Umbilical cord (tissue), 1 donor: ENCODE measurements at regions not wholly inside any gene's neighbourhood (a gene's known extent, or its start where the extent isn't known, plus 50 kb on each side); places are given as distances from the start of the nearest gene placed in this dataset.

Source experiments
- DNase-seq: peaks from one replicate; pipeline ENCODE4 v3.0.0-alpha.2; 2015; ENCODE audit warnings: low spot score

DNA sequence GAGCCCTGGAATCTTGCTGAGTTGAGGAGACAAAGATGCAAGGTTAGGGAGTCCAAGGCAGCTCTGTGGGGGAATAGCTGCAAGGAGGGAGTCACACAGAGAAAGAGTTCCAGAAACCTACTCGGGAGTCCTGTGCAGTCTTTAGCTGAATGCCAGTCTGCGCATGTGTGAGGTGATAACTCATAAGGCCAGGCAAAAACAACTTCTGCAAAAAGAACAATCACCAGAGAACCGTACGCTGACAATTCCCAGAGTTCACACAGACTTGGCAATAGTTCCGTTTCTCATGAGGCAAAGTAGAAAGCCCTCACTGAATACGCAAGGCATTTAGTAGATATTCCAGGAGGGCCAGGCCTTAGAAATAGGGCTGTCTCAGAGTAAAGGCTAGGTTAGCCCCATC is 135.2 kb upstream of the TAB2 start:
- DNase-seq, result peak; percentile 57

DNA sequence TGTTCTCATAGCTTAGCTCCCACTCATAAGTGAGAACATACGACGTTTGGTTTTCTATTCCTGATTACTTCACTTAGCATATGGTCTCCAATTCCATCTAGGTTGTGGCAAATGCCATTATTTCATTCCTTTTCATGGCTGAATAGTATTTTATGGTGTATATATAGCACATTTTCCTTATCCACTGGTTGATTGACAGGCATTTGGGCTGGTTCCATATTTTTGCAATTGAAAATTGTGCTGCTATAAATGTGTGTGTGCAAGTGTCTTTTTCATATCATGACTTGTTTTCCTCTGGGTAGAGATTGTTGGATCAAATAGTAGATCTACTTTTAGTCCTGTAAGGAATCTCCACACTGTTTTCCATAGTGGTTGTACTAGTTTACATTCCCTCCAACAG is 133.0 kb upstream of the TAB2 start:
- no peak for DNase-seq

DNA sequence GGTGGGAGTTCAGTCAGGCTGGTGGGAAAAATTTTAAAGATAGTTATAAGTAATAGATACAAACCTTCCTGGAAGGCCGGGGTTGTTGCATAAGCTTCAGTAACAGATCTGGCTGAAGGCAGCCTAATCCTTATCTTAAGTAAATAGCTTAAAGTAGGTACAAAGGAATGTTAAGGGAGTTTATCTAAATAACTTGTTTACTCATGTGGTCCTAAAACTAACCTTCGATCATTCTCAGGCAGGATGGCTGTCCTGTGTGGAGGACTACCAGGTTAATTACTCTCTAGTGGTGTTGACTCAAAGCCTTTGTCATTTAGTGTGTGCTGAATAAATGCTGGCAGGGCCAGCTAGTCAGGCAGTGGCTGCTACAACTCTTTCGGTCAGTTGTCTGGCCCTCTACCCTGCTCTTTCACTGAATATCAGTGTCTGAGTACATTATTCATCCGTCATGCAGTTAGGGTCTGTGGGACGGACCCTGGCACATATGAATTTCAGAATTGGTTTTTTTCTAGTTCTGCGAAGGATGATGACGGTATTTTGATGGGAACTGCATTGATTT is 131.6 kb upstream of the TAB2 start:
- DNase-seq, result no peak

DNA sequence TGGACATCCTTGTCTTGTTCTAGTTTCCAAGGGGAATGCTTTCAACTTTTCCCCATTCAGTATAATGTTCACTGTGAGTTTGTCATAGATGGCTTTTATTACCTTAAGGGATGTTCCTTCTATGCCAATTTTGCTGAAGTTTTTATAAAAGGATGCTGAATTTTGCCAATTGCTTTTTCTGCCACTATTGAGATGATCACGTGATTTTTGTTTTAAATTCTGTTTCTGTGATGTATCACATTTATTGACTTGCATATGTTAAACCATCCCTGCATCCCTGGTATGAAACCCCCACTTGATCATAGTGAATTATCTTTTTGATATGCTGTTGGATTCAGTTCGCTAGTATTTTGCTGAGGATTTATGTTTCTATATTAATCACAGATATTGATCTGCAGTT is 130.6 kb upstream of the TAB2 start:
- DNase-seq, result no peak

DNA sequence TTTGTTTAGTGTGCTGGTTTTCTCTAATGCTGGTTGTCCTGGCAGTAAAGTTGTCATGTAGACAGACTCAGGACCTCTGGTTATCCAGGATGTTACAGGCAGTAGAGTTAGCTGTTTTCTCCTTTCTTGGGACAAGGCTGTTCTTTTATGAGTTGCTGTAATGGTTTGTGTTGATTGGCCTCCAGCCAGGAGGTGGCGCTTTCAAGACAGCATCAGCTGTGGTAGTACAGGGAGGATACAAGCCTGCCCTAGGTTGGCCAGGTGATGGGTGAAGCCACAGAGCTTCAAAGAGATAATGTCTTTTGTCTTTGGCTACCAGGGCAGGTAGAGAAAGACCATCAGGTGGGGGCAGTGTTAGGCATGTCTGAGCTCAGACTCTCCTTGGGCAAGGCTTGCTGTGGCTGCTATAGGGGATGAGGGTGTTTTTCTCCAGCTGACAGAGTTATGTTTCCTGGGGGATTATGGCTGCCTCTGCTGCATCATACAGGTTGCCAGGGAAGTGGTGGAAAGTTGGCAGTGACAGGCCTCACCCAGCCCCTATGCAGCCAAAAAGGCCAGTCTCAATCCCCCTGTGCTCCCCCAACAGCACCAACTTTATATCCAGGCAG is 127.2 kb upstream of the TAB2 start:
- no peak for DNase-seq

DNA sequence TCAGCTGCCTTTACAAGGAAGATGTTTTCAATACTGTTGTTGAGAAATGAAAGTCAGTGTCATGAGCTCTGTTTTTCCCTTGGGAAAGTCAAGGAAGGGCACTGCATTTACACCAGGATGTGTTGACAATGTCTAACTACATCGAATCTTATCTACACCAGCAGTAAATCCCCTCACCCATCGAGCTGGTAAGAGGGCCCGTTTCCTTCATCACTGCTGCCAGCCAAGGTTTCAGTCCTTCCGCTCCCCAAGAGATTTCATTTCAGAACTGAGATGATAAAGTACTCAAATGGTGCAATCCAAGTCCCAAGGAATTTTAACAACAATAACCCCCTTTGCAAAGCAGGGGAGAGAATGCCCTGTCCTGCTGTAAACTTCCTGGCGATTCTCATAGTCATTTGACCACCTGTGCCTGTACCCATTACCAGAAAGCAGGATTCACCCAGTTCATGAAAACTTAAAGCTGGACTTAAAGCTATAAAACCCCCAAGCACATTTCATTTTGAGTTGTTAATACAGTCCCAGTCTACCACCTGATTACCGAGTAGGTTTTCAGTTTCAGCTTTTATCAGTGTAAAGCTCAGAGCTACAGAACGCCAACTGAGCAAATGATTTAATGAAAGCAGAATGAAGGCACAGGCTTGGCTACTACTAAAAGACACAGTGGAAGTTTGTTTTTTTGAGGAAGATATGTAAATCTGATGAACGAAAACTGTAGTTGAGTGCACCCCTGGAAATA is 122.5 kb upstream of the TAB2 start:
- no peak for DNase-seq

DNA sequence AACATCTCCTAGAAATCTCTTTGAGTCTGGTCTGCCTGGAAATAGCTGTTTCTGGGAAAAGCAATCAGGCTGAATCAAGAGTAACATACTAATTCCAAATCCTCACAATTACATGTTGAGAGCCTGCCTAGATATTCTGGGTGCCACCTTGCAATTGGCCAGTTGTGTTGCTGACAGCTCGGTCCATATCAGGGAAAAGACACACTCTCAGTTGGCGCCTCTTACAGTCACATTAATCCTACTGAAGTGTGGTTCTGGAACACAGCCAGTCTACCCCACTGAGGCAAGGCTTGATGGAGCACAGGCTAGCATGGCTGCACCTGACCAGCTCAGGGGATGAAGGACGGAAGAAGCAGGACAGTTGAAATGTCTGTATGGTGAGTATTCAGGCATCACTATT is 121.4 kb upstream of the TAB2 start:
- no peak for DNase-seq

DNA sequence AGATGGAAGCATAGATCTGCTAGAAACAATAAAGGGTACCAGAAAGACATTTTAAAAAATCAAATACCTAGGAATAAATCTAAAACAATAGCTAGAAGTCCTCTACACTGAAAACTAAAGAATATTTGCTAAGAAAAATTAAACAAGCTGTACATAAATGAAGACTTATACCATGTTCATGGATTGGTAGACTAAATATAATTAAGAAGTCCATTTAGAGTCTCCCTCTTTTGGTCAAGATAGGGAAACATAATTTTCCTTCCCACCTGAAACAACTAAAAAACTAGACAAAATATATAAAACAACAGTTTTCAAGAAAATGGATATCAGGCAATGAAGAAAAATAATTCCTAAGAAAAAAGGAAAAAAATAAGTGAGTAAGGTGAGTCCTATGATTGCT is 120.0 kb upstream of the TAB2 start:
- no peak for DNase-seq

DNA sequence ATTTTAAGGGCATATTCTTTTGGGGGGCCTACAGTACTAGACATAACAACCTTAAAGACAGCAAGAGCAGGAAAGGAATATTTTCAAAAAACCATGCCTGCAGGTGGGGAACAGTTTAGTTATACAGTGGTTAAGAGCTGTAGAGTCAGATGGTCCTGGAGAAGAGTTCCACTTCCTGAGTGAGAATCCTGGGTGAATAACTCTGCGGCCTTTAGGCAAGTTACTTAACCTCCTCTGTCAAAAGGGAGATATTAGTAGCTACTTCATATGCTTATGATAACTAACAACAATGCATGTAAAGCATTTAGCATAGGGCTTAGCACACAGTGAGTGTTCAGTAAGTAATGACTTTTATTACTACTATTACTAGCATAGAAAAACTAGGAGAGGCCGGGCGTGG is 119.2 kb upstream of the TAB2 start:
- no peak for DNase-seq

DNA sequence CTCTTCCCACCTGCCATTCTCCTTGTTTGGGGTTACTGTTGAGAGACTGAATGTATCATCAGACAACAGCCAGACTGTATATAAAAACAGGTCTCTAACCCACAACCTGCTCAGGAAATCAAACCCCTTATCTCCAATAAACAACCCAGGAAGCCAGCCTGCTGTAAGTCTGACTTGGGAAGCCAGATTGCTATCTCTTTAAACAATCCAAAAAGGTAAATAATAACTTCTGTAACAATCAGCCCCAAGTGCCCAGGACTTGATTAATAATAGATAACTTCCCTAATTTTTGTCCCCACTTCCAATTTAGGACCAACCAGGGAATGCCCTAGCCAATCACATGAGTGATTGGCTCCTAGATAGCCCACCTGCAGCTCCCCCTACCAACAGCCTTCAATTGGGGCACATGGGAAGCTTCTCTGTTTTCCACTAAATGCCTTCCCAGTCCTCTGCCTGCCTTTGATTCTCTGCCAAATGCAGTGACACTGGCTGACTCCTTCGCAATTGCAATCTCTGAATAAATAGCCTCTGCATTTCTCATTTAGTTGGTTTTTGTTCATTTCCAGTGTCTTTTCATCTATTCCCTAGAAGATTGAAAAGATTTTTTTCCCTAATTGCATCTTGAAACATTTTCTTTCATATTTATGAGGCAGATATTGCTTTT is 117.1 kb upstream of the TAB2 start:
- DNase-seq, result no peak

DNA sequence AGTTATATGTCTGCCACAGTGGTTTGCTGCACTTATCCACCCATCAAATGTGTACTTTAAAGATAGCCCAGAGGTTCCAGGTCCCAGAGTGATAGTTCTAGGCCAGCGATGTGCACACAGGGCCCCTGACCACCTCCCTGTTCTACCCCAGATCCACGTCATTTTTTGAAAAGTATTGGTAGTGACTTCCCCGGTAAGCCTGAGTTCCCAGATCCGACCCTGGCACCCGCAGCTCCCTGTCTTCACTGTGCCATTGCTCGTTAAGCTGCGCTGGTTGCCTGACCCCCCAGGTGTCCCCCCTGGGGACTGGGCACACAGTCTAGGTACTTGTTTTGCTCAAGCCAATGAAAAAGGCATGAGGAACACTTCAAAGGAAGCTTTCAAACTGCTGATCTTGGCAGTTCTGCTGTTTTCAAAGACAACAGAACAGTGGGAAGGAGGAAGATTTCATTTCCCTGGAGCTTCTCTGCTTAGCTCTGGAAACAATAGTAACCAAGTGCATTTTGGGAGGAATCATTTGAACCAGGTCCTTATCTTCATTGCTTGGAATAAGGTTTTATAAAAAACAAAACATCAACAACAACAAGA is 116.3 kb upstream of the TAB2 start:
- DNase-seq, result no peak

DNA sequence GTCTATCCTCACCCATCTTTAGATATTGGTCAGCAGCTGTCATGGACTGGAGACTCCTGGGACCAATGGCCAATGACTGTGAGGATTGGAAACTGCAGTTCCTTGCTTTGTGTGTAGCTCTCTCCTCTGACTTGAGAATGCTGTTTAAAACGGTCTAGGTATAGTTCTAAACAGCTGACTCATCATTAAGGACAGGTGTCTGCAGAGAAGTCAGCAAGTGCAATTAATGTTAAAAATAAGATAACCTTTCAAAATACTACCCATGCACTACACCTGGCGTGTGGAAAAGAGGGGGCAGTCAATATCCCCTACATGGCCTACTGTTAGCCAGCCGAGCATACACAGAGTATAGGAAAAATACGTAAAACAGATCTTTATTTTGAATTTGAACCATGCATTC is 115.4 kb upstream of the TAB2 start:
- DNase-seq, result no peak

DNA sequence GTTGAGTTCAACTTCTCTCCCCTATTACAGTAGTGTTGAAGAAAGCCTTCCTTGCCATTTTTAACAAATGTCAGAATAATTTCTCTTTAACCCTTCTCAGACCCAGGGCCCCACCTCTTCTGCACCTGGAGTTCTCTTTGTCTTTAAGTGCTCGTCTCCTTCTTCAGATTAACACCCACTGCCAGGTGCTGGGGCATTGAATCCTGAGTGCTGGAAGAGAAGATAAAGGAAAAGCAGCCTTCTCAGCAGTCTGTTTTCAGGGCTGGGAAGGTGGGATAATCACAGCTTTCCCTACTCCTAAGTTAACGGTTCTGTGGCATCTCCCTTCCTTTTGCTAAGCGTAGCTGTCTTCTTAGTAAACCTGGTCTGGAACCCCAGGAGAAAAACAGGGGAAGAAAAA is 114.6 kb upstream of the TAB2 start:
- no peak for DNase-seq

DNA sequence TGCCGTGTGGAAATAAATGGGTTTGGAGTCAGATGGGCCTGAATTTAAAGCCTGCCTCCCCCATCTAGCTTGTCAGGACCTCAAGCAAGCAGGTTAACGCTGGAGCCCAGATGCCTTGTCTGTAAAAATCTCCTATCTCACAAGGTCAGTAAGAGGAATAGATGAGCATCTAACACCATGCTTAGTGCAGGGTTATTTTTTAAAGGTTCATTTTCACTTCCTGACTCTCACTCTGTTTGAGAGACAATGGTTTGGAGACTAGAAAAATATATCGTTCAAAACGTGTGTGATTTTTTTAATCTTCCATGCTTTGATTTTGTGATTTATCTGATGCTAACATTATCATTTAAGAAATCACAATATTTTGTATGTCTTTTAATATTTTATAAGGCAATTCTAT is 114.0 kb upstream of the TAB2 start:
- no peak for DNase-seq

DNA sequence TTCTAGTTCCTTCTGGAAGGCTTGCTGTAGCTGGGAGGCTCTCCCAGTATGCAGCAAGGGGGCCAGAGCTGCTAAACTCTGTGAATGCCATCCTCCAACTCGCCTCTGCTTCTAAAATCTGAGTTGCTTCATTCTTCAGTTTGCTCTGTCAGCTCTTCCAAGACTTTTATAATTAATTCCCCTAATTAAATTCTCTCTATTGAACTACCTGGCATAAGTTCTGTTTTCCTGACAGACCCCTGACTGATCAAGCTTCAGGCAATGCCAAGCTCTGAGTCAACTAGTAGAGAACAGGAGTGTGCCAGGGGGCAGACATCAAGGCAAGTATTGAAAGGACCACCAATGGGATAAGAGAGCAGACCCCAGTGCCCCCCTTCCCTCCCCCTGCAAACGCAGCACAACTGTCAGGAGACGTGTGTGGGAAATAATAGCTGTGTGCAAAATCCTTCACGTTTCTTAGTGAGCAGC is 109.3 kb upstream of the TAB2 start:
- DNase-seq, result no peak

DNA sequence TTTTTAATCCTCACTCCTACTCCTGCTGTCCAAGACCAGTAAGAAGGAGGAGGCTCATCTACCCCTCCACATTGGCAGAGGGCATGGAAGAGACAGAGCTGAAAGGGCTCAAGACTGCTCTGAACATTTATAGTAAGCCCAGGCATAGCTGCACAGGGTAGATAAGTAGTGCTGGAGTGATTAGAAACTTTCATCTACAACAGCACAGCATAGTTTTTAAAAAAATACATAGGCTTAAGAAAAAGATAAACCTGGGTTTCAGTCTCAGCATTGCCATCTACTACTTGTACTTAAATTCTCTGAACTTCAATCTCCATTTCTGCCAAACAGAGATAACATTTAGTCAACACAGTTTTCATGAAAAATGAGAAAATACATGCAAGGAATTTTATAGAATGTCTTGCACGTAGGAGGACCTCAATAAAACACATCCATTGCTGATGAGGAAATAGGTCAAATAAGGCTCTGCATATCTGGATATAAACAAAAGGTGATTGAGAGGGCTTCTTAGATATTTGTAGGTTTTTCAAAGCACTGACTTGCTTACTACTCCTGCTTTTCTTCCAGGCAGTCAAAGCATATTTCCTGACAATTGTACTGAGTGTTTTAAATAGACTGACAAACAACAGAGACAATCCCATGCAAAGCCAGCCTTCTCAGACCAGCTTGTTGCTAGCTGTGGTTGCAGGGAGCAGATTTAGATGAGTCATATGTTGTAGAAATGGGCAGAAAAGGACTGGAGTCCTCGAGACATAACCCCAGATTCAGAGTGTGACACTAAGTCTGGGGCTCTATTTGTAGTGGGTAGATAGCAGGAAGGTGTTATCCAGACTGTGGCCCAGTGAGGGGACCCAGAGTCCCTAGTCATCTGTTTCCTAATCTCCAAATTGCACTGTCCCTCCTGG is 107.4 kb upstream of the TAB2 start:
- peak; percentile 93 for DNase-seq

DNA sequence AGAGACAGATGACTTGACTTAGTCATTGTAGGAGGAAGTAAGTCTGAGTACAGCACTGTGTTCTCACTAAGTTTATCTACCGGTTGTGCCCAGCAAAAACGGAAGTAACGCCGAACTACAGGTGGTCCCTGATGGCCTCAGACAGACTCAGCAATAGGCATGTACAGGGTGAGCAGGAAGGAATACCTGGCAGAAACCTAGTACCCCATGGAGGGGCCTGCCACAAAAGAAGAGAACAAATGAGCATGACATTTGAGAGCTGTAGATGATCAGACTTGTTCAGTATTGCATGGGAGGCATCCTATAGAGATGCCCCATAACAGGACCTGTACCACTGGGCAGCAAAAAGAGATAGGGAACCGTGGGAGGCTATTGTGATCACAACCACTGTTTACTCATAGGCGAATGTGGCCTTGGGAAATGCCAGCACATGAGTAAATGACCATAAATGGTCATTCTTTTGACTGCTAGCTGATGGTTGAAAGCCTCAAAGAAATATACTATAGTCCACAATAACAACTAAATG is 106.4 kb upstream of the TAB2 start:
- DNase-seq, result no peak

DNA sequence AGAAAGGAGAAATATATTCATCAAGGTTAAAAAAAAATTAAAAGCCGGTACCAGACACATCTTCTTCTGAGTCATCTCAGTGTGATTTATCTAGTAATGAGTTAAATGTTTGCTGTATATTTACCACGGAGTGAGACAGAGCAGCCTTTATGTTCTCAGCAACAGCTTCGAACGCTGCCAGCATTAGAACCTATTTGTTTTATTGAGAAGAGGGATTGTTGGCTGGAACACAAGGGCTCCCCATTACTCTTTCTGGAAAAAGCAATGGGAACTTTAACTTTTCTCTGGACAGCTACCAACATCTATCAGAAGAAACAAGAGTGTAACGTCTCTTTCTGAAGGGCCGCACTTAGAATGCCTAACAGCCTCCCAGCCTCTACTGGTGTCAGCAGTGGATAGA is 105.3 kb upstream of the TAB2 start:
- DNase-seq, result peak; percentile 29

DNA sequence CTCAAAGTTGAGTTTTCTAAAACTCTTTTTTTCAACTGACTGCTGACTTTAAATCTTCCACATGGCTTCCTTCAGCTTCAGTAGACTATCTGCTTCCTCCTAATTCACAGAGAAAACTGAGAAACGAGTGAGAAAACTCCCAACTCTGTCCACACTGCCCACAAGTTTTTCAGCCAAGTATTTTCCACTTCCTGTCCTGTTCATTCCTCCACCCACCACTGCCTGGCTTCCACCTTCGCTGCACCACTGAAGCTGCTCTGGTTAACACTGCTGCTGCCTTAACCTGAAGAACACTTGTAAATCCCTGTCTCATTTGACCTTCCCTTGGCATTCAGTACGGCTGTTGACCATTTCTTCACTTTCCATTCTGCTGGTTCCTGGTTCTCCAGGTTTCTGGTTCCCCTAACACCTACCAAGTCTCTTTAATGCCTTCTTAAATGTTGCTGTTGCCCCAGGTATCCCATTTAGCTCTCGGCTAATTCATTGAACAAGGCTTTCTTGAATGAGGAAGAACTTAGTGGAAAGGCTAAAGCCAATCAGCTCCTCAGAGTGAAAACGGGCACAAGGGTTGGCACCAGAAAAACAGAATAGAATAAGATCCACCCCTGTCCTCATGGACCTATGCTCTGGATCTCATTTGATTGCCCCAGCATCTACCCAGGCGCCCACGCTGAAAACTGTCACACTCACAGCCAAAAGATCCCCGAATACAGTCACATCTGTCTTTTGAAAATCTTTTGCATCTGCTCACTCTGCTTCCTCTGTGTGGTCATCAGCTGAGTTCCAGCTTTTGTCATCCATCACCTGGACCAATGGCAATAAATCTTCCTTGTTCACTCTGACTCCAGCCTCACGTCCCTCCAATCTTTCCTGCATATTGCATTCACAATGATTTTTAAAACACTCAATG is 104.4 kb upstream of the TAB2 start:
- DNase-seq, result no peak

DNA sequence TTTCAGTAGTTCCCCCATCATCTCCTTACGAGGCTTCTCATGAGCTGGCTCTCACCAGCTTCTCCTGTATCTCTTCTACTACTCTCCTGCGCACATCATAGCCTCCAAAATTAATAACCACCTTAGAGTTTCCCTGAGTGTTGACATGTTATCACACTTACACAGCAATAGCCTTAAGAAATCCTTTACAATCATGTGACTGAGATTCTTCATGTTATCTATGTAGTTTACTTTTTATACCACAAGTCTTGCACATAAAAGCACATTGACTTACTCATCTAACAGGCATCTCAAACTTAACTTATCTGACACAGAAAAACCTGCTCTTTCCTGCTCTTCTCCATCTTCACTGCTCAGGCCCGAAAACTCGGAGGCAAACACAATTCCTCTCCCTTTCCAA is 103.7 kb upstream of the TAB2 start:
- DNase-seq, result peak; percentile 68
